RWPE2 (cell line): ENCODE measurements at regions not wholly inside any gene's neighbourhood (a gene's known extent, or its start where the extent isn't known, plus 50 kb on each side); places are given as distances from the start of the nearest gene placed in this dataset.

Experiments
- ATAC-seq: fragments of 200-7000 bp; cut with Tn5 transposase; 3 replicates; pipeline ENCODE4 v1.9.1; 2021; ENCODE audit warnings: low read depth
- DNase-seq: peaks from one replicate; pipeline ENCODE4 v3.0.0-alpha.2; 2020; ENCODE audit warnings: low spot score
- H3K27ac ChIP-seq: fragments of 450-650 bp; 2 replicates; pipeline ENCODE4 v1.5.1; 2017; ENCODE audit warnings: mild to moderate bottlenecking; ENCODE audit not compliant: poor library complexity, severe bottlenecking
- H3K27me3 ChIP-seq: fragments of 250-450 bp; sonication (Bioruptor Pico); 2 replicates; pipeline ENCODE4 v1.5.1; 2021; ENCODE audit warnings: mild to moderate bottlenecking, moderate library complexity; ENCODE audit not compliant: insufficient read depth, poor library complexity, severe bottlenecking
- H3K36me3 ChIP-seq: fragments of 250-450 bp; sonication (Bioruptor Pico); 2 replicates; pipeline ENCODE4 v1.5.1; 2020; ENCODE audit warnings: low read depth, mild to moderate bottlenecking, moderate library complexity
- H3K4me1 ChIP-seq: fragments of 250-450 bp; sonication (Bioruptor Pico); 2 replicates; pipeline ENCODE4 v1.5.1; 2021; ENCODE audit warnings: mild to moderate bottlenecking, moderate library complexity; ENCODE audit not compliant: insufficient read depth, poor library complexity, severe bottlenecking
- H3K4me3 ChIP-seq: fragments of 250-450 bp; sonication (Bioruptor Pico); 2 replicates; pipeline ENCODE4 v1.5.1; 2021; ENCODE audit warnings: mild to moderate bottlenecking, moderate library complexity; ENCODE audit not compliant: severe bottlenecking
- H3K9me3 ChIP-seq: fragments of 250-450 bp; sonication (Bioruptor Pico); 2 replicates; pipeline ENCODE4 v1.5.1; 2021; ENCODE audit warnings: mild to moderate bottlenecking, moderate library complexity; ENCODE audit not compliant: severe bottlenecking
- CTCF ChIP-seq: fragments of 450-650 bp; IDR thresholded peaks from one replicate; pipeline ENCODE4 v1.5.1; 2017; ENCODE audit warnings: mild to moderate bottlenecking, moderate library complexity; ENCODE audit not compliant: poor library complexity, severe bottlenecking

DNA sequence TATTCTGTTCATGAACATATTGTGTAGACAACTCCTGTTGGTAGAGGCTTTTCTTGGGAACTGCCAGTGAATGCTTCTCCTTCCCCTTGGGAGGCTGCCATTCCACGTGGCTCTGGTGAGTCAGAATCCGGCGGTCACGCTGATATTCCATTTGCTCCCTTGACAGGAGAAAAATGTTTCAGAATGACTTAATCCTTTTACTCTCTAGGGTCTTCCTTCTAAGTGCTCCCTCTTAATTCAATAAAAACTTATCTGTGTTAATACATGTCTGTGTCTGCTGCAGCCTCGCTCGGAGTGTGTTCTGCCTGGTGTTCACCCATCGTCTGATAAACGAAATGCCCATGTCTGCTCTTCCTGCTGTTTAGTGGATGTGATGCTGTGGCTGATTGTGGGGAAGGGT is 278.6 kb downstream of the ARHGAP12 start:
- no peak overlapping the region for H3K4me3 ChIP-seq
- H3K9me3 ChIP-seq, result no peaks in the 10 kb centered on the region
- peak; percentile 46; the same call in 1 of the 3 replicates for ATAC-seq
- H3K27ac ChIP-seq, result no peak overlapping the region
- no peak for DNase-seq
- H3K36me3 ChIP-seq, result no peaks in the 10 kb centered on the region
- no peak for TF ChIP-seq CTCF
- no peaks in the 10 kb centered on the region for H3K4me1 ChIP-seq
- no peaks in the 10 kb centered on the region for H3K27me3 ChIP-seq

- H3K4me1 ChIP-seq, result no peaks in the 10 kb centered on the region
- ATAC-seq (no peak), DNase-seq (no peak)
- no peak overlapping the region for H3K4me3 ChIP-seq
- H3K9me3 ChIP-seq, result no peaks in the 10 kb centered on the region
- H3K36me3 ChIP-seq, result no peaks in the 10 kb centered on the region
- no peak overlapping the region for H3K27ac ChIP-seq
- no peak for TF ChIP-seq CTCF
- no peaks in the 10 kb centered on the region for H3K27me3 ChIP-seq
These were observed 279.7 kb downstream of the ARHGAP12 start for GRCh38 chr10:31648966-31649365.

GRCh38 chr10:31647861-31648260 is 280.8 kb downstream of the ARHGAP12 start:
- no peaks in the 10 kb centered on the region for H3K36me3 ChIP-seq
- H3K4me1 ChIP-seq, result no peaks in the 10 kb centered on the region
- no peak overlapping the region for H3K4me3 ChIP-seq
- H3K27me3 ChIP-seq, result no peaks in the 10 kb centered on the region
- no peaks in the 10 kb centered on the region for H3K9me3 ChIP-seq
- TF ChIP-seq CTCF, result no peak
- ATAC-seq, result no peak
- no peak for DNase-seq
- H3K27ac ChIP-seq, result no peak overlapping the region

DNA sequence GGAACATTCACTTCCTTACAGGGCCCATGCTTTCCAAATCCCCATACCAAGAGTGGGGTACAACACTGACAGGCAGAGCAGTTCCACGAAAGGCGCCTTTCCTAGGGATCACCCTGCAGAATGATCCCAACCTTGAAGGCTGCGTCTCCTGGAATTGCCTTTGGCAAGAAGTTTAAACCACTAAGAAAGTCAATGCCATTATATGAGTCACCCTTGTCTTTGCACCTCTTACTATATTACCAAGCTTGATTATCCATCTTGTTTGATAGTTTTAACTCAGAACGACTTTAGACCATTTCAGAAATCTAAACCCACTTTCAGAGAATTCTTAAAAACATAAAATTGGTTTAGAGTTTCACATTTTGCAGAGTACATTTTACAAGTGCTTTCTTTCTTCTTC is 282.1 kb downstream of the ARHGAP12 start:
- DNase-seq (no peak), ATAC-seq (no peak)
- Histone ChIP-seq H3K4me1 (no peaks in the 10 kb centered on the region), H3K4me3 (no peak overlapping the region), H3K9me3 (no peaks in the 10 kb centered on the region), H3K27ac (no peak overlapping the region), H3K36me3 (no peaks in the 10 kb centered on the region), H3K27me3 (no peaks in the 10 kb centered on the region)
- TF ChIP-seq CTCF, result no peak

- Histone ChIP-seq H3K27ac (no peak overlapping the region), H3K9me3 (no peaks in the 10 kb centered on the region), H3K4me3 (no peak overlapping the region), H3K27me3 (no peaks in the 10 kb centered on the region), H3K36me3 (no peaks in the 10 kb centered on the region), H3K4me1 (no peaks in the 10 kb centered on the region)
- no peak for TF ChIP-seq CTCF
- ATAC-seq (peak; percentile 38; the same call in 1 of the 3 replicates), DNase-seq (no peak)
These were observed 282.8 kb downstream of the ARHGAP12 start for GRCh38 chr10:31645786-31646185.
